Head of caudate nucleus (tissue), 42 donors: ENCODE measurements at regions not wholly inside any gene's neighbourhood (a gene's known extent, or its start where the extent isn't known, plus 50 kb on each side); places are given as distances from the start of the nearest gene placed in this dataset.

Source experiments
- DNase-seq, 42 donors: peaks; one replicate each; pipeline versions ENCODE4 v3.0.0 to v3.0.0-alpha.2; 2020 to 2021; ENCODE audit warnings: mixed read lengths in 7 of 42
- intact Hi-C: fragments of 100-400 bp; cut with DNase I; formaldehyde crosslinking; loops from one replicate; pipeline ENCODE4 v1.15.0; 2022

- no peak for DNase-seq
- intact Hi-C loops: no loop called here
Measured at GRCh38 chr12:94704452-94705306, 54.3 kb upstream of the TMCC3 start.

GRCh38 chr12:94702696-94703095, 52.3 kb upstream of the TMCC3 start:
- DNase-seq: no peak
- intact Hi-C loops: no loop called here

GRCh38 chr12:94701711-94702110, 51.4 kb upstream of the TMCC3 start:
- intact Hi-C loops: no loop called here
- no peak for DNase-seq

- no peak for DNase-seq
- intact Hi-C loops: no loop called here
Measured at GRCh38 chr12:94700662-94701061, 50.3 kb upstream of the TMCC3 start.
